SH-SY5Y (cell line): ENCODE measurements at regions not wholly inside any gene's neighbourhood (a gene's known extent, or its start where the extent isn't known, plus 50 kb on each side); places are given as distances from the start of the nearest gene placed in this dataset.

Experiments used
- GATA2 ChIP-seq: IDR thresholded peaks from 2 replicates; pipeline ENCODE4 v1.6.1; 2011; ENCODE audit warnings: mild to moderate bottlenecking, low read depth, low read length
- GATA3 ChIP-seq: IDR thresholded peaks from 2 replicates; pipeline ENCODE4 v1.6.1; 2011; ENCODE audit warnings: low read depth, mild to moderate bottlenecking, low read length, moderate library complexity

- TF ChIP-seq GATA2 (no peak), GATA3 (no peak)
Observed at GRCh38 chr6:119686240-119686639, 336.7 kb upstream of the MAN1A1 start.
